ENCODE measurements at regions not wholly inside any gene's neighbourhood (a gene's known extent, or its start where the extent isn't known, plus 50 kb on each side); places are given as distances from the start of the nearest gene placed in this dataset.

DNA sequence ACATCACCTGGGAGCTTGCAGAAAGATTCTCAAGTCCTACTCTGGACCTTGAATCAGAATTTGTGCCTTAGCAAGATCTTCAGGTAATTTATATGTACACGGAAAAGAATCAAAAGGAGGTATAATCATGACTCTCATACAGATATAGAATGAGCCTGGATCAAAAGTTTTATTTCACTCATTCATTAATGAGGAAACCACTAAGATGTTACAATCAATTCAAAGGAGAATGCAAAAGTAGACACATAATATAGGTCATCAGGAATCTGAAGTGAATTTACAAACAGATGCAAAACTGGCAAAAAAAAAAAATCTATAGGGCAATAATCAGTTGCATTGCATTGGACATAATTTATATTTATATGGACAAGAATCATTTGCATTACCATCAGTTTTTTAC, 195.4 kb upstream of the TLE3 start:
- TF ChIP-seq, protein P1, sequence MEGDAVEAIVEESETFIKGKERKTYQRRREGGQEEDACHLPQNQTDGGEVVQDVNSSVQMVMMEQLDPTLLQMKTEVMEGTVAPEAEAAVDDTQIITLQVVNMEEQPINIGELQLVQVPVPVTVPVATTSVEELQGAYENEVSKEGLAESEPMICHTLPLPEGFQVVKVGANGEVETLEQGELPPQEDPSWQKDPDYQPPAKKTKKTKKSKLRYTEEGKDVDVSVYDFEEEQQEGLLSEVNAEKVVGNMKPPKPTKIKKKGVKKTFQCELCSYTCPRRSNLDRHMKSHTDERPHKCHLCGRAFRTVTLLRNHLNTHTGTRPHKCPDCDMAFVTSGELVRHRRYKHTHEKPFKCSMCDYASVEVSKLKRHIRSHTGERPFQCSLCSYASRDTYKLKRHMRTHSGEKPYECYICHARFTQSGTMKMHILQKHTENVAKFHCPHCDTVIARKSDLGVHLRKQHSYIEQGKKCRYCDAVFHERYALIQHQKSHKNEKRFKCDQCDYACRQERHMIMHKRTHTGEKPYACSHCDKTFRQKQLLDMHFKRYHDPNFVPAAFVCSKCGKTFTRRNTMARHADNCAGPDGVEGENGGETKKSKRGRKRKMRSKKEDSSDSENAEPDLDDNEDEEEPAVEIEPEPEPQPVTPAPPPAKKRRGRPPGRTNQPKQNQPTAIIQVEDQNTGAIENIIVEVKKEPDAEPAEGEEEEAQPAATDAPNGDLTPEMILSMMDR (IDR thresholded peaks at IDR 0.05): no peak
- TF ChIP-seq POLR2A (IDR thresholded peaks at IDR 0.05): no peak
